Endothelial cell of umbilical vein (primary cell): ENCODE measurements at regions not wholly inside any gene's neighbourhood (a gene's known extent, or its start where the extent isn't known, plus 50 kb on each side); places are given as distances from the start of the nearest gene placed in this dataset.
"Not testable (repeated sequence)": the region's sequence is repeated elsewhere in the genome, so short reads cannot be mapped to it uniquely, and the experiment has no call there.

Experiments used
- POLR2A ChIP-seq: IDR thresholded peaks from 2 replicates; pipeline ENCODE4 v1.6.1; 2012; ENCODE audit warnings: low read depth, mild to moderate bottlenecking, control low read depth, low read length
- TF ChIP-seq, protein P1 (sequence below), 2 donors: IDR thresholded peaks; 1 replicate in 1 of 2; 2 replicates in 1 of 2; pipeline ENCODE4 v1.5.1; 2011; ENCODE audit warnings: low read length in 2 of 2, mild to moderate bottlenecking in 2 of 2, moderate library complexity in 2 of 2, control low read depth in 1 of 2, inconsistent platforms in 1 of 2, low read depth in 1 of 2; ENCODE audit not compliant: insufficient read depth in 1 of 2; ENCODE audit errors: extremely low read depth in 1 of 2

DNA sequence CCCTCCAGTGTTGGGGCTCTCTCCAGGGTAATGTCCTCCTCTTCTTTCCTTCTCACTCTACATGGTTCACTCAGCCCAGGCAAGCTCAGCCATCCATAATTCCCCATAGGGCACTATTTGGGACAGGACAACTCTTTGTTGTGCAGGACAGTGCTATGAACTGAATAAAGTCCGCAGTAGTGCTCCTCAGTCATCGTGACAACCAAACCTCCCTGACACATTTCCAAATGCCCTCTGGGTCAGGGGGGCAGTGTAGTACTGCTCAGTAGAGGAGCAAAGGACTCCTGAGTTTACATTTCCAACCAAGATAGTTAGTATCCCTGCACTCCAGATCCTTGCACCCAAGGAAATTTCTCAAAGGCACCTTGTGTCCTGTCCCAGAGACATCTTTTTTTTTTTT lies 97.4 kb upstream of the TERB2 start:
- TF ChIP-seq POLR2A, result not testable (repeated sequence)
- TF ChIP-seq, protein P1, sequence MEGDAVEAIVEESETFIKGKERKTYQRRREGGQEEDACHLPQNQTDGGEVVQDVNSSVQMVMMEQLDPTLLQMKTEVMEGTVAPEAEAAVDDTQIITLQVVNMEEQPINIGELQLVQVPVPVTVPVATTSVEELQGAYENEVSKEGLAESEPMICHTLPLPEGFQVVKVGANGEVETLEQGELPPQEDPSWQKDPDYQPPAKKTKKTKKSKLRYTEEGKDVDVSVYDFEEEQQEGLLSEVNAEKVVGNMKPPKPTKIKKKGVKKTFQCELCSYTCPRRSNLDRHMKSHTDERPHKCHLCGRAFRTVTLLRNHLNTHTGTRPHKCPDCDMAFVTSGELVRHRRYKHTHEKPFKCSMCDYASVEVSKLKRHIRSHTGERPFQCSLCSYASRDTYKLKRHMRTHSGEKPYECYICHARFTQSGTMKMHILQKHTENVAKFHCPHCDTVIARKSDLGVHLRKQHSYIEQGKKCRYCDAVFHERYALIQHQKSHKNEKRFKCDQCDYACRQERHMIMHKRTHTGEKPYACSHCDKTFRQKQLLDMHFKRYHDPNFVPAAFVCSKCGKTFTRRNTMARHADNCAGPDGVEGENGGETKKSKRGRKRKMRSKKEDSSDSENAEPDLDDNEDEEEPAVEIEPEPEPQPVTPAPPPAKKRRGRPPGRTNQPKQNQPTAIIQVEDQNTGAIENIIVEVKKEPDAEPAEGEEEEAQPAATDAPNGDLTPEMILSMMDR (IDR thresholded peaks at IDR 0.05; ENCODE audit: extremely low read depth in 1 of 2, insufficient read depth in 1 of 2, low read depth in 1 of 2, low read length in 2 of 2), result not testable (repeated sequence)
